Duodenal mucosa (tissue), 2 donors: ENCODE measurements at regions not wholly inside any gene's neighbourhood (a gene's known extent, or its start where the extent isn't known, plus 50 kb on each side); places are given as distances from the start of the nearest gene placed in this dataset.
"Not testable (repeated sequence)": the region's sequence is repeated elsewhere in the genome, so short reads cannot be mapped to it uniquely, and the experiment has no call there.

Experiments
- H3K27ac ChIP-seq: one replicate; pipeline ENCODE4 v1.7.0; 2013; ENCODE audit warnings: low read depth, low read length
- H3K27me3 ChIP-seq, 2 donors: one replicate each; pipeline ENCODE4 v1.7.0; 2013; ENCODE audit warnings: low read length in 2 of 2, control low read depth in 1 of 2; ENCODE audit not compliant: insufficient read depth in 2 of 2, control insufficient read depth in 1 of 2
- H3K36me3 ChIP-seq, 2 donors: one replicate each; pipeline ENCODE4 v1.7.0; 2013; ENCODE audit warnings: low read length in 2 of 2, control low read depth in 1 of 2; ENCODE audit not compliant: insufficient read depth in 2 of 2, control insufficient read depth in 1 of 2
- H3K4me1 ChIP-seq, 2 donors: one replicate each; pipeline ENCODE4 v1.7.0; 2013; ENCODE audit warnings: low read length in 2 of 2, control low read depth in 1 of 2; ENCODE audit not compliant: insufficient read depth in 2 of 2, control insufficient read depth in 1 of 2
- H3K4me3 ChIP-seq, 2 donors: one replicate each; pipeline ENCODE4 v1.7.0; 2013; ENCODE audit warnings: low read length in 2 of 2, low read depth in 1 of 2
- H3K9ac ChIP-seq, 2 donors: one replicate each; pipeline ENCODE4 v1.7.0; 2013; ENCODE audit warnings: low read length in 2 of 2, low read depth in 1 of 2
- H3K9me3 ChIP-seq, 2 donors: one replicate each; pipeline ENCODE4 v1.7.0; 2013; ENCODE audit warnings: low read length in 2 of 2, control low read depth in 1 of 2; ENCODE audit not compliant: control insufficient read depth in 1 of 2

- H3K9ac ChIP-seq: no peak overlapping the region
- H3K27me3 ChIP-seq: no peaks in the 10 kb centered on the region
- no peak overlapping the region for H3K27ac ChIP-seq
- no peaks in the 10 kb centered on the region for H3K4me1 ChIP-seq
- no peaks in the 10 kb centered on the region for H3K9me3 ChIP-seq
- no peak overlapping the region for H3K4me3 ChIP-seq
- H3K36me3 ChIP-seq: no peaks in the 10 kb centered on the region
These were observed 121.2 kb downstream of the VCX2 start for GRCh38 chrX:8049827-8050226.

GRCh38 chrX:8048466-8048865 is 121.3 kb upstream of the PNPLA4 start:
- Histone ChIP-seq H3K36me3 (no peaks in the 10 kb centered on the region), H3K27me3 (no peaks in the 10 kb centered on the region), H3K9ac (no peak overlapping the region), H3K9me3 (no peaks in the 10 kb centered on the region), H3K27ac (no peak overlapping the region), H3K4me1 (no peaks in the 10 kb centered on the region), H3K4me3 (no peak overlapping the region)

GRCh38 chrX:8044947-8045346 is 117.7 kb upstream of the PNPLA4 start:
- no peaks in the 10 kb centered on the region for H3K27me3 ChIP-seq
- no peaks in the 10 kb centered on the region for H3K4me1 ChIP-seq
- H3K9me3 ChIP-seq: no peaks in the 10 kb centered on the region
- no peak overlapping the region for H3K27ac ChIP-seq
- H3K4me3 ChIP-seq: no peak overlapping the region
- H3K9ac ChIP-seq: no peak overlapping the region
- no peaks in the 10 kb centered on the region for H3K36me3 ChIP-seq

- Histone ChIP-seq H3K27ac (no peak overlapping the region), H3K4me1 (no peaks in the 10 kb centered on the region), H3K9me3 (no peaks in the 10 kb centered on the region), H3K9ac (no peak overlapping the region), H3K36me3 (no peaks in the 10 kb centered on the region), H3K27me3 (no peaks in the 10 kb centered on the region), H3K4me3 (no peak overlapping the region)
These were observed 116.3 kb upstream of the PNPLA4 start for GRCh38 chrX:8043546-8043945.

GRCh38 chrX:8043121-8043520 is 115.9 kb upstream of the PNPLA4 start:
- H3K36me3 ChIP-seq: no peaks in the 10 kb centered on the region
- no peak overlapping the region for H3K27ac ChIP-seq
- H3K9ac ChIP-seq: no peak overlapping the region
- no peak overlapping the region for H3K4me3 ChIP-seq
- peaks cover 0 to 1% of the 10 kb centered on the region in 2 donors for H3K4me1 ChIP-seq
- H3K27me3 ChIP-seq: no peaks in the 10 kb centered on the region
- H3K9me3 ChIP-seq: no peaks in the 10 kb centered on the region

DNA sequence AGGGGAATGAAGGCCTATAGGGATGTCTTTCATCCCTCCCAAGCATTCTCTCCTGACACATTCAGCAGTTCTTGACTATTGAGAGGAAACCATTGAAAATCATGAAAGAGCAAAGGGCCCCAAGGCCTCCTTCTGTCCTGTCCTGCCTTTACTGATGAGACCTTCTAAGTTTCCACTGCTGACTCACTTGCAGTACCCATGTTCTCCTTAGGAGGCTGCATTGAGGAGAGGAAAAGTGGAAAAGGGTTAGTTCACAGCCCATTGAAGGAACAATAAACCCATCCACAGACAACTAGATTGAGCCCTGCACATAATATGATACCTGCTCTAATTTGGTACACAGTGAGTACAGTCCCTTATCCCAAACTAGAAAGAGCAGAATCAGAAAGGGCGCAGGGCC is 115.1 kb upstream of the PNPLA4 start:
- Histone ChIP-seq H3K4me1 (peaks cover 0 to 3% of the 10 kb centered on the region in 2 donors), H3K9me3 (no peaks in the 10 kb centered on the region), H3K36me3 (no peaks in the 10 kb centered on the region), H3K27me3 (no peaks in the 10 kb centered on the region), H3K4me3 (no peak overlapping the region), H3K27ac (no peak overlapping the region), H3K9ac (no peak overlapping the region)

- not testable (repeated sequence) for H3K36me3 ChIP-seq, H3K27ac ChIP-seq, H3K4me3 ChIP-seq, H3K9ac ChIP-seq, H3K9me3 ChIP-seq, H3K27me3 ChIP-seq, H3K4me1 ChIP-seq
These were observed 112.5 kb upstream of the PNPLA4 start for GRCh38 chrX:8039711-8040110.

DNA sequence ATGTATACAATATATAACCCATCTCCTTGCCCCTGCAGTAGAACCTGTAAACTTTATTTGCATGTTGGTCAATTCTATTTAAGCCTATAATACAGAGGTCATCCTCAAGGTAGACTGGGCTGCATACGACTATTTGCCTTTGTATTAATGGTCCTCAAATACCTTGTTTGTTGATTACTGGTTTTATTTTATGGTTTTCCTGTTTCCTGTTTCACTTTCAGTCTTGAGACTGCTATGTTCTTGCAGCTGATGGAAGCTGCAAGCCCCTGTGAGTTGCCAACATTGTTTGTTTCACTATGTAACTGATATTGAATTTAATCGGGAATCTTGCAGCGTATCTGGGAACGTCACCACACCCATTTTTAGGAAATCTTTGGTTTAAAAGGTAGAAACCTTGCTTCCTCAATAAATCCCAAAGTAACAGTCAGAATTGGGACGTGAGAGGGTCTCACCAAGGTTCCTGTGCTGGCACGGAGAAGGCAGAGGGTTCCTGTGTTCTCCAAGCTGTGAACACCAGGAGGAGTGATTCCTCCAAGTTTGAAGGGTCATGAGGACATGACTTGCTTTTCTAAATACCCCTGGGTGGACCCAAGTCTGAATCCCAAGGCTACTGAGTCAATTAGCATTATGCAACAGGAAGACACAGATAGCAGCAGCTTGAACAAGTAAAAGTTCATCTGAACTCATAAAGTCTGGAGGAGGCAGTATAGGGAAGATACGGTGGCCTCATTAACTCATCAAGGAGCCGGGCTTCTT is 110.6 kb upstream of the PNPLA4 start:
- Histone ChIP-seq H3K27me3 (no peaks in the 10 kb centered on the region), H3K9ac (no peak overlapping the region), H3K9me3 (no peaks in the 10 kb centered on the region), H3K4me3 (peak overlapping the region; percentile 36 to 40), H3K4me1 (peaks cover 0 to 3% of the 10 kb centered on the region in 2 donors), H3K27ac (no peak overlapping the region), H3K36me3 (no peaks in the 10 kb centered on the region)

GRCh38 chrX:8036914-8037313 is 109.7 kb upstream of the PNPLA4 start:
- Histone ChIP-seq H3K9me3 (no peaks in the 10 kb centered on the region), H3K27me3 (no peaks in the 10 kb centered on the region), H3K4me3 (no peak overlapping the region), H3K36me3 (no peaks in the 10 kb centered on the region), H3K9ac (no peak overlapping the region), H3K4me1 (peaks cover 0 to 3% of the 10 kb centered on the region in 2 donors), H3K27ac (no peak overlapping the region)

DNA sequence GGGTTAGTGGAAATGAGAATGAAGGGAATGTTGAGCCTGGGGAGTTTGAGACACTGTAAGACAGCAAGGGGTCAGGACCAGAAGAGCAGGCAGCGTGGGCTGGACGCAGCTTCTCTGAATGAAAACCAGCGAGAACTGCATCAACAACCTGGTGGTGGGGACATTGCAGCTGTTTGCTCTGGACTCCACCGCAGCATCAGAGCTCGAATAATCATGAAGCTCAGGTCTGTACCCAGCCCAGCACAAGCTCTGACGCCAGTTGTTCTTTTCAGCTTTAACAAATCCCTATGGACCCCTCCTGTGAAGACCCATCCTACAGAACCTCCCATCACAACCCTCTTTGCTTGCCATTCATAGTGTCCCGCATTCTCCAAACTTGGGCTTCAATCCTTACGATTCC is 106.8 kb upstream of the PNPLA4 start:
- Histone ChIP-seq H3K36me3 (no peaks in the 10 kb centered on the region), H3K4me1 (peaks cover 0 to 3% of the 10 kb centered on the region in 2 donors), H3K27ac (no peak overlapping the region), H3K9ac (no peak overlapping the region), H3K4me3 (no peak overlapping the region), H3K9me3 (no peaks in the 10 kb centered on the region), H3K27me3 (no peaks in the 10 kb centered on the region)
